ENCODE measurements at regions not wholly inside any gene's neighbourhood (a gene's known extent, or its start where the extent isn't known, plus 50 kb on each side); places are given as distances from the start of the nearest gene placed in this dataset.

DNA sequence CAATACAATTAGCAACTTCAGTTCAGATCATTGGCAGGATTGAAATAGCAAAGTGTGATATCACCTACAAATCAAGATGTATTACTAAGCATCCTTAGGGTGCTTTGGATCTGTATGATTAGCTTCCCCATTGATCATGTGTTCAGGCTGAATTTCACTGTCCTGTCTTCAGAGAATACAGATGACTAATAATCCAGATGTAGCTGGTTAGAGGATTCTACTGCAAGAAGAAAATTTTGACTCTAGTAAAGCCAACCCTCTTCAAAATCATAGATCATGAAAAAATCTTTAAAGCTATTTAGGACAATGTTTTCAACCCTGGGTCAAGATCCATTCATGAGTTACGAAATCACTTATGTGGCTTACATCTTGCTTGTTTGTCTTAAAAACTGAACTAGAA is 184.4 kb downstream of the PTGER3 start:
- TF ChIP-seq, protein P1, sequence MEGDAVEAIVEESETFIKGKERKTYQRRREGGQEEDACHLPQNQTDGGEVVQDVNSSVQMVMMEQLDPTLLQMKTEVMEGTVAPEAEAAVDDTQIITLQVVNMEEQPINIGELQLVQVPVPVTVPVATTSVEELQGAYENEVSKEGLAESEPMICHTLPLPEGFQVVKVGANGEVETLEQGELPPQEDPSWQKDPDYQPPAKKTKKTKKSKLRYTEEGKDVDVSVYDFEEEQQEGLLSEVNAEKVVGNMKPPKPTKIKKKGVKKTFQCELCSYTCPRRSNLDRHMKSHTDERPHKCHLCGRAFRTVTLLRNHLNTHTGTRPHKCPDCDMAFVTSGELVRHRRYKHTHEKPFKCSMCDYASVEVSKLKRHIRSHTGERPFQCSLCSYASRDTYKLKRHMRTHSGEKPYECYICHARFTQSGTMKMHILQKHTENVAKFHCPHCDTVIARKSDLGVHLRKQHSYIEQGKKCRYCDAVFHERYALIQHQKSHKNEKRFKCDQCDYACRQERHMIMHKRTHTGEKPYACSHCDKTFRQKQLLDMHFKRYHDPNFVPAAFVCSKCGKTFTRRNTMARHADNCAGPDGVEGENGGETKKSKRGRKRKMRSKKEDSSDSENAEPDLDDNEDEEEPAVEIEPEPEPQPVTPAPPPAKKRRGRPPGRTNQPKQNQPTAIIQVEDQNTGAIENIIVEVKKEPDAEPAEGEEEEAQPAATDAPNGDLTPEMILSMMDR (IDR thresholded peaks at IDR 0.05): no peak

DNA sequence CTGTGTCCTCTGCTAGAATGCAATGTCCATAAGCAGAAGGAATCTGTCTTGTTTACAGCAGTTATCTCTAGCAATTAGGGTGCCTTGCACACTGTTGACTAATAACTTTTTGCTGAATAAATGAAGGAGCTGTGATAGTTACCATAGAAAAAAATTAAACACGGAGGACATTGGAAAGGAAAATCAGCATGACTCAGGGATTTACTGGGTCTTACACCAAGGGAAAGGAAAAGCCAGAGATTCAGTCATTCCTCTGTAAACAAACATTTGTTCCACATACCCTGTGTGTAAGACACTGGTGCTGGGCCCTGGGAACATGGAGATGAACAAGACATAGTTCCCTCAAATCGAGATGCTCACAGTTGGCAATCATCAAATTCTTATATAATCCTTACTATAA is 183.3 kb downstream of the PTGER3 start:
- TF ChIP-seq, protein P1 (IDR thresholded peaks at IDR 0.05): no peak

DNA sequence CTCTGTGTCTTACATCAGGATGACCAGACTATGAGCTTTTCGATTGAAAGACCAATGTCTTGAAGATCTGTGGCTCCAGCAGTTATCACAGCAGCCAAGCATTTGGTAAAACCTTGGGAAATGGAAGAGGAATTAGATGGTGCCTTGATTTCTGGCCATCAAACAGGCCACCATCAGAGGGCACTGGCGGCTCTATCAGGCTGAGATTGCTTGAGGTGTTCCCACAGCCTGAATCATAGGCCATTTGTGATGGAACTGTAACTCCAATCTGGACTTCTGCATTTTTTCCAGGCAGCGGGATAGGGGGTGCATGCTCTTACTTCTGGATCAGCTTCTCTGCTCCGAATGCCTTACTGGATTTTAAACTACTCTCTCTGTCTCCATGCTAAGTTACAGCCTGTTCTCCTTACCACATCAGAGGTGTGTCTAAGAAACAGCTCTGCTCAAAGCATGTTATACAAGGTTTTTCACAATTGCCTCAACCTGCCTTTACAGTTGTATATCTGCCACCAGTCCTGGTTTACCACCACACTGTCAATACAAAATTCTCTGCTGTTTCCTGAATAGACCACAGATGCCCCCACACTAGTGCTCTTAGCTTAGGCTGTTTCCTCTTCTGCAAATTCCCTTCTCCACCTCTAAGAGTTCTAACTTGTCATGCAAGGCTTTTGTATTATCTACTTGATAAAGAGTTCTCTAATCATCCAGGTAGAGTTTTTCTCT is 180.9 kb downstream of the PTGER3 start:
- TF ChIP-seq, protein P1 (IDR thresholded peaks at IDR 0.05): no peak

DNA sequence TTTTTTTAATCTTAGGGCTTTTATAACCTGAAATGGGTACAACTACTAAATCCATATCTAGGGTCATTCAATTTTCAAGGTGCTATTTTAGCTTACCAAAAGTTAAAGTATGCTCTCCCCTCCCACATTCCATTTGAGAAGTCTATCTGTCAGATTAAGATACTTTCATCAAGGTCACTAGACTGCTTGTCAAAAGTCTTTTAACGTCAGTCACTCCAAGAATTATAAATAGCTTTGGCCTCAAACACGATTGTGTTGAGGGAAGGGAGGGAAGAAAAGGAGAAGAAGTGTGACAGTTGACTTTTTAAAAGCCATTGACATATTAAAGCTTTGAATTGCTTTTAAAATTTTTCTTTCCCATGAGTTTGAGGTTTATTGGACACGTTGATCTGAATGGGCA is 175.8 kb downstream of the PTGER3 start:
- TF ChIP-seq, protein P1 (IDR thresholded peaks at IDR 0.05): no peak

DNA sequence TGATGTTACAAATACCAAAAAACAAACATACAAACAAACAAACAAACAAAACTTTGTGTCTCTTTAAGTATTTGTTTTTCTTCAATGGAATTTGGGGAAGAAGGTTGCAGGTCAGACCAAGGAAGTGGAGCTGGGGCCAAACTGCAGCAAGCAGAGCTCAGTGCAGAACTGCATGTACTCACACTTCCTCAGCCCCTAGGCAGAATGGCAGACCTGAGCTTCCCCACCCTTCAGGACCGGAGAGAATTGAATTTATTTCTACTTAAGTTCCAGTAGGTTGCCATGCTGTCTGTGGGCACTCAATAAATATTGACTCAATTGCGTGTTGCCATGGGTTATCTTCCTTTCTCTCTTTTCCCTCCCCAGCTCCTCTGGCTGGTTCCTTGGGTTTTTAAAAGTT is 173.6 kb downstream of the PTGER3 start:
- TF ChIP-seq, protein P1 (IDR thresholded peaks at IDR 0.05): no peak

DNA sequence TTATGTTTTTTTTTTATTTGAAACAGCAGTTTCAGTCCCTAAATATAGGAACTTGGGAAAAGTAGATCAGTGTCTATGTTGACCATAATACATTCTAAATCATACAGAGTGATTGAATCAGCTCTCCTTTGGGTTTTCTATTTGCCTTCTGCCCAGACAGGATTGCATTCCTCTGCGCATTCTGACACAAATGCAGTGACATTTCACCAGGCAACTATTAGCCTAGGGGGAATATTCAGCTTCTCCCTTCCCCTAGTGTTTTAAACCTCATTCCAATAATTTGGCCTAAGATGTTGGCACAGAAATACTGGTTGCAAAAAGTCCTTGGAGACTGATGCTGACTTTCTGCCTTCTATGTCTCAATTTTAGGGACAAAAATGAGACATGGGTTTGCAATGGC is 172.8 kb downstream of the PTGER3 start:
- TF ChIP-seq, protein P1 (IDR thresholded peaks at IDR 0.05): no peak

DNA sequence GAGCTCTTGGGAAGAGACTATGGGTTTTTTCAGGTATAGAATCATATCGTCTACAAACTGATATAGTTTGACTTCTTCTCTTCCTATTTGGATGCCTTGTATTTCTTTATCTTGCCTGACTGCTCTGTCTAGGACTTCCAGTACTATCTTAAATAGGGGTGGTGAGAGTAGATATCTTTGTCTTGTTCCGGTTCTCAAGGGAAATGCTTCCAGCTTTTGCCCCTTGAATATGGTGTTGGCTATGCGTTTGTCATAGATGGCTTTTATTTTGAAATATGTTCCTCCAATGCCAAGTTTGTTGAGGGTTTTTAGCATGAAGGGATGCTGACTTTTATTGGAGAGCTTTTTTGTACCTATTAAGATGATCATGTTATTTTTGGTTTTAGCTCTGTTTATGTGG is 170.3 kb downstream of the PTGER3 start:
- TF ChIP-seq, protein P1 (IDR thresholded peaks at IDR 0.05): no peak

DNA sequence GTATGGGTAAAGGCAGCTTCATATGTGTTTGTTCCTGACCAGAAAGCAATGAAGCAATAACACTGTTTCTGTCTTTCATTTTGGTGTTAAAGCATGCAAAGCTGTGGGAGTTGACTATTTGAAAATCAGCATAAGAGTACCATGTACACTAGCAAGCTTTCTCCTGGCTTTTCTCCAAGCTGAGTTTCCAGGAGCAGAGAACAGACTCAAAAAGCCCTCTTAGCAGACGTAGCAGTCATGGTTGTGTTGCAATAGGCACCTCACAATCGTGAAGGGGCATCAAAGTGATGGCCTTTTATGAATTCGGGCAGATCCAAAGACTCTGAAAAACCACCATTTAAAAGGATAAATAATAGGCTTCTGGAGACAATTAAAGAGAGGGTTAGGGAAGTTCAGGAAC is 159.7 kb downstream of the PTGER3 start:
- TF ChIP-seq, protein P1 (IDR thresholded peaks at IDR 0.05): no peak

All from LNCAP (cell line).